SU-DHL-6 (cell line): ENCODE measurements at regions not wholly inside any gene's neighbourhood (a gene's known extent, or its start where the extent isn't known, plus 50 kb on each side); places are given as distances from the start of the nearest gene placed in this dataset.

Source experiments
- H2AFZ ChIP-seq: fragments of 200-600 bp; sonication (generic); 2 replicates; pipeline ENCODE4 v1.6.1; 2014; ENCODE audit warnings: low read depth, mild to moderate bottlenecking, moderate library complexity, mixed read lengths, antibody characterized with exemption, low read length; ENCODE audit not compliant: severe bottlenecking
- H3F3A ChIP-seq: fragments of 200-600 bp; shearing (Covaris generic); 2 replicates; pipeline ENCODE4 v1.6.0; 2016; ENCODE audit warnings: antibody characterized with exemption, mild to moderate bottlenecking; ENCODE audit not compliant: insufficient read depth
- H3K27ac ChIP-seq: fragments of 200-600 bp; sonication (generic); 2 replicates; pipeline ENCODE4 v1.5.1; 2016; ENCODE audit warnings: low read depth, mild to moderate bottlenecking, low read length, moderate library complexity, mixed read lengths
- H3K27me3 ChIP-seq: fragments of 200-600 bp; sonication (generic), shearing (Covaris generic); 2 replicates; pipeline ENCODE4 v1.6.0; 2014; ENCODE audit warnings: mild to moderate bottlenecking, low read length
- H3K36me3 ChIP-seq: fragments of 200-600 bp; sonication (generic); 2 replicates; pipeline ENCODE4 v1.6.1; 2014; ENCODE audit warnings: mild to moderate bottlenecking, low read length, mixed read lengths
- H3K4me2 ChIP-seq: fragments of 300-600, 200-600 bp; shearing (Covaris generic), sonication (generic); 2 replicates; pipeline ENCODE4 v1.6.0; 2014; ENCODE audit warnings: low read length, low read depth, mild to moderate bottlenecking; ENCODE audit not compliant: poor library complexity, severe bottlenecking
- H3K4me3 ChIP-seq: fragments of 200-600 bp; sonication (generic); 2 replicates; pipeline ENCODE4 v1.5.1; 2014; ENCODE audit warnings: antibody characterized with exemption, low read length, mild to moderate bottlenecking, mixed read lengths; ENCODE audit not compliant: insufficient read depth, poor library complexity, severe bottlenecking
- H3K79me2 ChIP-seq: fragments of 200-600 bp; sonication (generic); 2 replicates; pipeline ENCODE4 v1.6.1; 2014; ENCODE audit warnings: mild to moderate bottlenecking, low read length, moderate library complexity; ENCODE audit not compliant: insufficient read depth
- H3K9ac ChIP-seq: fragments of 200-600 bp; sonication (generic); 2 replicates; pipeline ENCODE4 v1.7.0; 2014; ENCODE audit warnings: mild to moderate bottlenecking, low read length
- H3K9me2 ChIP-seq: fragments of 200-600 bp; sonication (generic); replicated peaks from 2 replicates; pipeline ENCODE4 v1.6.1; 2014; ENCODE audit warnings: low read length; ENCODE audit not compliant: insufficient read depth
- H3K9me3 ChIP-seq: fragments of 200-600 bp; sonication (generic); 2 replicates; pipeline ENCODE4 v1.6.1; 2014; ENCODE audit warnings: low read length, mixed read lengths; ENCODE audit not compliant: insufficient read depth
- H4K20me1 ChIP-seq: fragments of 200-600 bp; sonication (generic); 2 replicates; pipeline ENCODE4 v1.6.1; 2014; ENCODE audit warnings: low read depth, mild to moderate bottlenecking, antibody characterized with exemption, low read length, moderate library complexity, mixed read lengths
- CTCF ChIP-seq: fragments of 200-600 bp; sonication (generic); IDR thresholded peaks from one replicate; pipeline ENCODE4 v1.5.1; 2017; ENCODE audit warnings: antibody characterized with exemption, mild to moderate bottlenecking, low read length, moderate library complexity; ENCODE audit not compliant: insufficient read depth, poor library complexity, severe bottlenecking
- EZH2phosphoT487 ChIP-seq: fragments of 200-600 bp; sonication (generic), shearing (Covaris generic); conservative IDR thresholded peaks from 2 replicates; pipeline ENCODE4 v1.6.1; 2018; ENCODE audit warnings: mild to moderate bottlenecking, antibody characterized with exemption, low read length, moderate library complexity, mixed read lengths

- H4K20me1 ChIP-seq: no peaks in the 10 kb centered on the region
- H3F3A ChIP-seq: no peaks in the 10 kb centered on the region
- no peaks in the 10 kb centered on the region for H3K27me3 ChIP-seq
- H3K9me2 ChIP-seq: no peaks in the 10 kb centered on the region
- no peak overlapping the region for H3K4me2 ChIP-seq
- H2AFZ ChIP-seq: no peak overlapping the region
- H3K9me3 ChIP-seq: no peaks in the 10 kb centered on the region
- TF ChIP-seq CTCF: no peak
- H3K36me3 ChIP-seq: no peaks in the 10 kb centered on the region
- H3K9ac ChIP-seq: no peak overlapping the region
- H3K27ac ChIP-seq: no peak overlapping the region
- H3K79me2 ChIP-seq: no peaks in the 10 kb centered on the region
- no peak overlapping the region for H3K4me3 ChIP-seq
These were observed 127.2 kb downstream of the SHOX2 start for GRCh38 chr3:157979022-157979421.

GRCh38 chr3:157961665-157962064 is 144.6 kb downstream of the SHOX2 start:
- Histone ChIP-seq H2AFZ (no peak overlapping the region), H3K9me2 (no peaks in the 10 kb centered on the region), H3K4me3 (no peak overlapping the region), H3K36me3 (no peaks in the 10 kb centered on the region), H3K27ac (no peak overlapping the region), H3K9ac (no peak overlapping the region), H4K20me1 (no peaks in the 10 kb centered on the region), H3F3A (no peaks in the 10 kb centered on the region), H3K27me3 (no peaks in the 10 kb centered on the region), H3K79me2 (no peaks in the 10 kb centered on the region), H3K9me3 (no peaks in the 10 kb centered on the region), H3K4me2 (no peak overlapping the region)
- TF ChIP-seq CTCF (no peak), EZH2phosphoT487 (no peak)

DNA sequence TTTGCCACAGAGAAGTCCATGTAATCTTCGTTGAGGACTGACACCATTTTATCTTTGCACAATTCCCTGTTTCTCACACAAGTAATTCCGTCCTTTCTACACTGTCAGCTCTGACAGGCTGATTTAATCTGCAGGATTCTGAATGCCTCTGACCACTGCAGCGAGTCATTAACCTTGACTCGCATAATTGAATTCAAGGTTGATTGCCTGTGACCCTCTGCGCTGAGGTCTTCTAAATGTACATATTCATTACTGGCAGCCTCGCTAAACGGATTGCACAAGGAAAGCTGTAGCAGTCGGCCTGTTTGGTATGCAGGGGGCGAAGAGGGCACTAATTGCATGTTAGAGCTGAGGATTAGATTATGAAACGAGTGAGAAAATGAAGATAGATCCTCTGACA is 147.8 kb downstream of the SHOX2 start:
- H3K27ac ChIP-seq: no peak overlapping the region
- H3K9ac ChIP-seq: no peak overlapping the region
- no peak overlapping the region for H2AFZ ChIP-seq
- no peaks in the 10 kb centered on the region for H3K9me3 ChIP-seq
- no peak for TF ChIP-seq CTCF
- TF ChIP-seq EZH2phosphoT487: no peak
- no peak overlapping the region for H3K4me2 ChIP-seq
- H3K36me3 ChIP-seq: no peaks in the 10 kb centered on the region
- H3K79me2 ChIP-seq: no peaks in the 10 kb centered on the region
- no peaks in the 10 kb centered on the region for H3K27me3 ChIP-seq
- H4K20me1 ChIP-seq: no peaks in the 10 kb centered on the region
- no peaks in the 10 kb centered on the region for H3F3A ChIP-seq
- no peaks in the 10 kb centered on the region for H3K9me2 ChIP-seq
- no peak overlapping the region for H3K4me3 ChIP-seq

DNA sequence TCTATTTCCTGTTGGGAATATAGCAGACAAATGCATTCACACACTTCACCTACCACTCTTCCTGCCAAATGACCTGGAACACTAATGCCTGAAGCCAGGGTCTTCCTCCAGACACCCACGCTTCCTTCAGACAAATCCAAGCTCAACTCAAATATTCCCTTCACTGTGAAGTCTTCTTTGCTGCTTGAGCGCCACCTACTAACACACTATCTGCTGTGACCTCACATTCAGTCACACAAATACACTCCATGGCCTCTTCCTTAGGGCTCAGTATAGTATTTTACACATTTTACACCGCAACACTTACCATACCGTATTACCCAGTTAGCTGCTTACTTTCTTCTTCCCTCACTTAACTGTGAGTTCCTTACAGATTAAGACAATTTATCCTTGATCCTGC is 149.4 kb downstream of the SHOX2 start:
- TF ChIP-seq EZH2phosphoT487 (no peak), CTCF (no peak)
- H3K79me2 ChIP-seq: no peaks in the 10 kb centered on the region
- H3K9me2 ChIP-seq: no peaks in the 10 kb centered on the region
- no peaks in the 10 kb centered on the region for H3K36me3 ChIP-seq
- H3K4me3 ChIP-seq: no peak overlapping the region
- H3K9ac ChIP-seq: no peak overlapping the region
- no peak overlapping the region for H3K4me2 ChIP-seq
- no peaks in the 10 kb centered on the region for H3K9me3 ChIP-seq
- no peaks in the 10 kb centered on the region for H3F3A ChIP-seq
- no peak overlapping the region for H3K27ac ChIP-seq
- no peaks in the 10 kb centered on the region for H4K20me1 ChIP-seq
- no peaks in the 10 kb centered on the region for H3K27me3 ChIP-seq
- H2AFZ ChIP-seq: no peak overlapping the region
